Upper lobe of left lung (tissue), 6 donors: ENCODE measurements at regions not wholly inside any gene's neighbourhood (a gene's known extent, or its start where the extent isn't known, plus 50 kb on each side); places are given as distances from the start of the nearest gene placed in this dataset.

Experiments used
- ATAC-seq, 2 donors: fragments of 200-7000 bp; cut with Tn5 transposase; one replicate each; pipeline ENCODE4 v1.9.1; 2022; ENCODE audit warnings: mild to moderate bottlenecking in 2 of 2, moderate library complexity in 2 of 2; ENCODE audit not compliant: low FRiP score in 2 of 2
- DNase-seq, 2 donors: peaks; one replicate each; pipeline ENCODE4 v3.0.0-alpha.2; 2019 to 2020
- H3K27ac ChIP-seq, 4 donors: fragments of 200-600 bp; sonication (generic); one replicate each; pipeline ENCODE4 v1.5.1; 2016 to 2019
- H3K27me3 ChIP-seq, 4 donors: fragments of 200-600 bp; sonication (generic); one replicate each; pipeline ENCODE4 v1.5.1; 2017 to 2019
- H3K36me3 ChIP-seq, 4 donors: fragments of 200-600 bp; sonication (generic); one replicate each; pipeline ENCODE4 v1.5.1; 2016 to 2019
- H3K4me1 ChIP-seq, 4 donors: fragments of 200-600 bp; sonication (generic); one replicate each; pipeline ENCODE4 v1.5.1; 2018 to 2019
- H3K4me3 ChIP-seq, 4 donors: fragments of 200-600 bp; sonication (generic); one replicate each; pipeline ENCODE4 v1.5.1; 2017 to 2019; ENCODE audit warnings: mild to moderate bottlenecking in 2 of 4, moderate library complexity in 1 of 4
- H3K9me3 ChIP-seq, 4 donors: fragments of 200-600 bp; sonication (generic); one replicate each; pipeline ENCODE4 v1.5.1; 2018 to 2019
- CTCF ChIP-seq, 6 experiments: fragments of 450-650 bp in 4 of 6; fragments of 200-600 bp in 2 of 6; sonication (generic) in 2 of 6; IDR thresholded peaks; one replicate each; pipeline ENCODE4 v1.5.1; 2016 to 2019; ENCODE audit warnings: antibody characterized with exemption in 6 of 6
- EP300 ChIP-seq, 4 donors: sonication (generic); formaldehyde crosslinking; IDR thresholded peaks; one replicate each; pipeline ENCODE4 v1.5.1; 2017; ENCODE audit warnings: antibody characterized with exemption in 4 of 4, control low read depth in 2 of 4
- POLR2A ChIP-seq, 4 donors: fragments of 450-650 bp; IDR thresholded peaks; one replicate each; pipeline ENCODE4 v1.5.1; 2016 to 2017; ENCODE audit warnings: antibody characterized with exemption in 4 of 4, mild to moderate bottlenecking in 2 of 4
- POLR2AphosphoS5 ChIP-seq, 2 donors: sonication (generic); formaldehyde crosslinking; IDR thresholded peaks; one replicate each; pipeline ENCODE4 v1.5.1; 2017; ENCODE audit warnings: antibody characterized with exemption in 2 of 2
- WGBS, 2 donors: methylation state at CpG; one replicate each; pipeline ENCODE4 v1.1.5; 2017 to 2018; 5-methylcytosine and 5-hydroxymethylcytosine counted together
- donor health status: DM: no; HTN: no; CAD: no; lungs with moderate emphysema.
- donor health status: DM: no; HTN: yes; CAD: no; lungs with severe emphysema.

GRCh38 chr15:67991706-67992105 lies 62.4 kb upstream of the PIAS1 start:
- WGBS, 2 donors: 90 to 100% methylated on average over 2 of the region's 2 CpGs
- H3K36me3 ChIP-seq: no peaks in the 10 kb centered on the region
- TF ChIP-seq EP300 (IDR thresholded peaks at IDR 0.05): no peak
- no peak for TF ChIP-seq POLR2AphosphoS5 (IDR thresholded peaks at IDR 0.05)
- TF ChIP-seq CTCF (IDR thresholded peaks at IDR 0.05): no peak
- no peak for TF ChIP-seq POLR2A (IDR thresholded peaks at IDR 0.05)
- no peak overlapping the region for H3K27ac ChIP-seq
- H3K27me3 ChIP-seq: no peaks in the 10 kb centered on the region
- no peaks in the 10 kb centered on the region for H3K4me1 ChIP-seq
- no peak for DNase-seq
- H3K9me3 ChIP-seq: no peaks in the 10 kb centered on the region
- no peak overlapping the region for H3K4me3 ChIP-seq
- ATAC-seq: no peak

- 87 to 95% methylated on average over 5 of the region's 5 CpGs for WGBS, 2 donors
Measured at GRCh38 chr15:67992411-67992810, 61.7 kb upstream of the PIAS1 start.

GRCh38 chr15:67992834-67993233 lies 61.3 kb upstream of the PIAS1 start:
- DNase-seq: no peak
- Histone ChIP-seq H3K4me1 (no peaks in the 10 kb centered on the region), H3K27ac (no peak overlapping the region), H3K27me3 (no peaks in the 10 kb centered on the region), H3K36me3 (no peaks in the 10 kb centered on the region), H3K9me3 (no peaks in the 10 kb centered on the region), H3K4me3 (no peak overlapping the region)
- TF ChIP-seq CTCF (IDR thresholded peaks at IDR 0.05) (no peak), POLR2AphosphoS5 (IDR thresholded peaks at IDR 0.05) (no peak), EP300 (IDR thresholded peaks at IDR 0.05) (no peak), POLR2A (IDR thresholded peaks at IDR 0.05) (no peak)
- ATAC-seq: no peak
- WGBS, 2 donors: 86 to 89% methylated on average over 2 of the region's 2 CpGs

More at GRCh38 chr15:67992411-67992810, 61.7 kb upstream of the PIAS1 start:
- no peaks in the 10 kb centered on the region for H3K9me3 ChIP-seq
- H3K4me1 ChIP-seq: no peaks in the 10 kb centered on the region
- DNase-seq (no peak), ATAC-seq (no peak)
- H3K27me3 ChIP-seq: no peaks in the 10 kb centered on the region
- no peaks in the 10 kb centered on the region for H3K36me3 ChIP-seq
- no peak overlapping the region for H3K27ac ChIP-seq
- no peak for TF ChIP-seq EP300 (IDR thresholded peaks at IDR 0.05)
- no peak for TF ChIP-seq CTCF (IDR thresholded peaks at IDR 0.05)
- no peak for TF ChIP-seq POLR2AphosphoS5 (IDR thresholded peaks at IDR 0.05)
- TF ChIP-seq POLR2A (IDR thresholded peaks at IDR 0.05): no peak
- no peak overlapping the region for H3K4me3 ChIP-seq

- H3K4me1 ChIP-seq: peaks cover 0 to 6% (median 2%) of the 10 kb centered on the region in 4 donors
- H3K4me3 ChIP-seq: no peak overlapping the region
- no peaks in the 10 kb centered on the region for H3K27me3 ChIP-seq
- no peak overlapping the region for H3K27ac ChIP-seq
- ATAC-seq (no peak), DNase-seq (no peak)
- 100% methylated on average over 1 of the region's 1 CpG for WGBS, 2 donors
- H3K36me3 ChIP-seq: no peaks in the 10 kb centered on the region
- no peaks in the 10 kb centered on the region for H3K9me3 ChIP-seq
- TF ChIP-seq EP300 (IDR thresholded peaks at IDR 0.05) (no peak), POLR2AphosphoS5 (IDR thresholded peaks at IDR 0.05) (no peak), POLR2A (IDR thresholded peaks at IDR 0.05) (no peak), CTCF (IDR thresholded peaks at IDR 0.05) (no peak)
Measured at GRCh38 chr15:67997996-67998395, 56.1 kb upstream of the PIAS1 start.

- DNase-seq (no peak), ATAC-seq (no peak)
- Histone ChIP-seq H3K9me3 (no peaks in the 10 kb centered on the region), H3K36me3 (no peaks in the 10 kb centered on the region), H3K4me3 (no peak overlapping the region), H3K27ac (no peak overlapping the region), H3K4me1 (peaks cover 0 to 6% (median 2%) of the 10 kb centered on the region in 4 donors), H3K27me3 (no peaks in the 10 kb centered on the region)
- TF ChIP-seq POLR2A (IDR thresholded peaks at IDR 0.05) (no peak), POLR2AphosphoS5 (IDR thresholded peaks at IDR 0.05) (no peak), EP300 (IDR thresholded peaks at IDR 0.05) (no peak), CTCF (IDR thresholded peaks at IDR 0.05) (no peak)
- 53 to 57% methylated on average over 6 of the region's 6 CpGs for WGBS, 2 donors
Measured at GRCh38 chr15:67998599-67999133, 55.4 kb upstream of the PIAS1 start.
